ENCODE measurements at regions not wholly inside any gene's neighbourhood (a gene's known extent, or its start where the extent isn't known, plus 50 kb on each side); places are given as distances from the start of the nearest gene placed in this dataset.

DNA sequence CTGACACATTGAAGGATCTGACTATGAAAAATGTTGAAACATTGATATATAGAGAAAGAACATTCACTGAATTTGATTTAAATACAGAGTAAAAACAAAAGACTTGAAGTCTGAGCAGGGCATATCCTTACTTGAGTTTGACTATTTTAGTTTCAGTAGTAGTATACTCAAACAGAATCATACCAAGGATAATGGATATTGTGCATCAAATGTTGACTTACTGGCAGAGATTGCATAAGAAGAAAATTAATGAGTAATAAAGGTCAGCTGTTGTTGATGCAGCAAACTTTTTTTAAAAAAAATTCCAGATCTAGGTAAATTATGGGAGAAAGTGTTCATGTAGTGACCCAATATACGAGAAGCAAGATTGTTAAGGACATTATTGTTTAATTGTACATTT is 94.5 kb upstream of the APOOL start:
- no peak overlapping the region for H3K4me2 ChIP-seq (ENCODE audit: insufficient read depth, low read length)
- H3K9ac ChIP-seq (replicated peaks; ENCODE audit: extremely low read depth, insufficient read depth, low read length): no peak overlapping the region
- intact Hi-C loops (cut with micrococcal nuclease): loop anchor here (5.0 kb wide), 1 partner anchor 182 kb away; no protein-coding TSS in a partner anchor
- H2AFZ ChIP-seq (ENCODE audit: low read depth, low read length): no peak overlapping the region
- H3K27ac ChIP-seq (ENCODE audit: insufficient read depth, low read depth, low read length): no peak overlapping the region
- CTCF ChIA-PET: no interaction called here
- H3K9me3 ChIP-seq (replicated peaks; ENCODE audit: control insufficient read depth, insufficient read depth, low read length): no peaks in the 10 kb centered on the region
- DNase-seq (ENCODE audit: low read depth, low spot score): no peak
- no peaks in the 10 kb centered on the region for H3K4me1 ChIP-seq (ENCODE audit: control insufficient read depth, extremely low read depth, insufficient read depth, low read length)
- FAIRE-seq: no peak
- H3K36me3 ChIP-seq (ENCODE audit: control insufficient read depth in 2 of 2, extremely low read depth in 1 of 2, insufficient read depth in 2 of 2, low read length in 2 of 2): no peaks in the 10 kb centered on the region
- POLR2A ChIA-PET: no interaction called here
- H3K9me1 ChIP-seq (replicated peaks; ENCODE audit: control insufficient read depth, extremely low read depth, insufficient read depth, low read length): no peaks in the 10 kb centered on the region
- H3K4me3 ChIP-seq (replicated peaks in 1 of 3; ENCODE audit: insufficient read depth in 1 of 3, low read depth in 1 of 3, low read length in 3 of 3): no peak overlapping the region
- H4K20me1 ChIP-seq (replicated peaks; ENCODE audit: control insufficient read depth, extremely low read depth, insufficient read depth, low read length): no peaks in the 10 kb centered on the region
- no peaks in the 10 kb centered on the region for H3K27me3 ChIP-seq (ENCODE audit: control insufficient read depth in 2 of 2, insufficient read depth in 2 of 2, low read length in 2 of 2)
- dilution Hi-C loops (cut with MboI; ENCODE audit: extremely low pct_ligation_motif_present, low sequenced_read_pairs): no loop called here
- BruUV-seq (replicated peaks): no TSS peak
- TF ChIP-seq, protein P1, sequence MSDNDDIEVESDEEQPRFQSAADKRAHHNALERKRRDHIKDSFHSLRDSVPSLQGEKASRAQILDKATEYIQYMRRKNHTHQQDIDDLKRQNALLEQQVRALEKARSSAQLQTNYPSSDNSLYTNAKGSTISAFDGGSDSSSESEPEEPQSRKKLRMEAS (IDR thresholded peaks at IDR 0.05; ENCODE audit: insufficient read depth, insufficient read length): no peak
- TF ChIP-seq GATA2 (IDR thresholded peaks at IDR 0.05; ENCODE audit: insufficient read depth, insufficient read length, low read depth, low read length): no peak
- TF ChIP-seq MYC (IDR thresholded peaks at IDR 0.05; ENCODE audit: low read depth, low read length): no peak
- TF ChIP-seq, protein P2, sequence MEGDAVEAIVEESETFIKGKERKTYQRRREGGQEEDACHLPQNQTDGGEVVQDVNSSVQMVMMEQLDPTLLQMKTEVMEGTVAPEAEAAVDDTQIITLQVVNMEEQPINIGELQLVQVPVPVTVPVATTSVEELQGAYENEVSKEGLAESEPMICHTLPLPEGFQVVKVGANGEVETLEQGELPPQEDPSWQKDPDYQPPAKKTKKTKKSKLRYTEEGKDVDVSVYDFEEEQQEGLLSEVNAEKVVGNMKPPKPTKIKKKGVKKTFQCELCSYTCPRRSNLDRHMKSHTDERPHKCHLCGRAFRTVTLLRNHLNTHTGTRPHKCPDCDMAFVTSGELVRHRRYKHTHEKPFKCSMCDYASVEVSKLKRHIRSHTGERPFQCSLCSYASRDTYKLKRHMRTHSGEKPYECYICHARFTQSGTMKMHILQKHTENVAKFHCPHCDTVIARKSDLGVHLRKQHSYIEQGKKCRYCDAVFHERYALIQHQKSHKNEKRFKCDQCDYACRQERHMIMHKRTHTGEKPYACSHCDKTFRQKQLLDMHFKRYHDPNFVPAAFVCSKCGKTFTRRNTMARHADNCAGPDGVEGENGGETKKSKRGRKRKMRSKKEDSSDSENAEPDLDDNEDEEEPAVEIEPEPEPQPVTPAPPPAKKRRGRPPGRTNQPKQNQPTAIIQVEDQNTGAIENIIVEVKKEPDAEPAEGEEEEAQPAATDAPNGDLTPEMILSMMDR (IDR thresholded peaks at IDR 0.05; ENCODE audit: extremely low read depth in 1 of 2, insufficient read depth in 1 of 2, low read depth in 1 of 2, low read length in 2 of 2): no peak
- TF ChIP-seq POLR2A (IDR thresholded peaks at IDR 0.05; ENCODE audit: low read depth, low read length): no peak
- no peak for TF ChIP-seq EZH2 (IDR thresholded peaks at IDR 0.05; ENCODE audit: borderline replicate concordance, low read depth, low read length, severe bottlenecking)
- TF ChIP-seq POLR2AphosphoS5 (IDR thresholded peaks at IDR 0.05; ENCODE audit: insufficient read depth, low read depth, low read length): no peak
- no peak for TF ChIP-seq JUN (IDR thresholded peaks at IDR 0.05; ENCODE audit: borderline replicate concordance, insufficient read depth, insufficient read length, low read depth)
- no peak for TF ChIP-seq FOS (IDR thresholded peaks at IDR 0.05; ENCODE audit: borderline replicate concordance, insufficient read depth, low read length)
- no peaks in the 10 kb centered on the region for H3K79me2 ChIP-seq (ENCODE audit: control insufficient read depth, insufficient read depth, low read length)

Measured in endothelial cell of umbilical vein (primary cell).